ENCODE measurements at regions not wholly inside any gene's neighbourhood (a gene's known extent, or its start where the extent isn't known, plus 50 kb on each side); places are given as distances from the start of the nearest gene placed in this dataset.

- Histone ChIP-seq H3K4me1 (ENCODE audit: control insufficient read depth, insufficient read depth, low read length) (peaks cover 1% of the 10 kb centered on the region), H3K9me3 (replicated peaks; ENCODE audit: control insufficient read depth, low read depth, low read length) (peaks cover 2% of the 10 kb centered on the region), H3K36me3 (ENCODE audit: control insufficient read depth, insufficient read depth, low read length) (no peaks in the 10 kb centered on the region), H3K27me3 (ENCODE audit: control insufficient read depth, insufficient read depth, low read length) (peaks cover 4% of the 10 kb centered on the region), H3K4me3 (ENCODE audit: low read length) (no peak overlapping the region), H3K27ac (ENCODE audit: low read length) (no peak overlapping the region)
- 95% methylated on average over 2 of the region's 2 CpGs for WGBS (ENCODE audit: insufficient coverage)
- DNase-seq, result no peak
Observed at GRCh38 chr16:66298571-66299120, 67.8 kb upstream of the CDH5 start.

- Histone ChIP-seq H3K9me3 (replicated peaks; ENCODE audit: control insufficient read depth, low read depth, low read length) (peaks cover 2% of the 10 kb centered on the region), H3K4me3 (ENCODE audit: low read length) (no peak overlapping the region), H3K27me3 (ENCODE audit: control insufficient read depth, insufficient read depth, low read length) (peaks cover 4% of the 10 kb centered on the region), H3K4me1 (ENCODE audit: control insufficient read depth, insufficient read depth, low read length) (no peaks in the 10 kb centered on the region), H3K36me3 (ENCODE audit: control insufficient read depth, insufficient read depth, low read length) (no peaks in the 10 kb centered on the region), H3K27ac (ENCODE audit: low read length) (no peak overlapping the region)
- no CpG with 5 or more reads among the region's 2 CpGs for WGBS (ENCODE audit: insufficient coverage)
- DNase-seq, result no peak
Observed at GRCh38 chr16:66298006-66298405, 68.5 kb upstream of the CDH5 start.

GRCh38 chr16:66296591-66296990 lies 69.9 kb upstream of the CDH5 start:
- Histone ChIP-seq H3K27ac (ENCODE audit: low read length) (no peak overlapping the region), H3K27me3 (ENCODE audit: control insufficient read depth, insufficient read depth, low read length) (peaks cover 8% of the 10 kb centered on the region), H3K9me3 (replicated peaks; ENCODE audit: control insufficient read depth, low read depth, low read length) (no peaks in the 10 kb centered on the region), H3K4me3 (ENCODE audit: low read length) (no peak overlapping the region), H3K36me3 (ENCODE audit: control insufficient read depth, insufficient read depth, low read length) (no peaks in the 10 kb centered on the region), H3K4me1 (ENCODE audit: control insufficient read depth, insufficient read depth, low read length) (no peaks in the 10 kb centered on the region)
- DNase-seq, result no peak
- WGBS (ENCODE audit: insufficient coverage), result 74% methylated on average over 3 of the region's 5 CpGs

GRCh38 chr16:66295761-66296546 lies 70.5 kb upstream of the CDH5 start:
- no peaks in the 10 kb centered on the region for H3K4me1 ChIP-seq (ENCODE audit: control insufficient read depth, insufficient read depth, low read length)
- peaks cover 8% of the 10 kb centered on the region for H3K27me3 ChIP-seq (ENCODE audit: control insufficient read depth, insufficient read depth, low read length)
- no CpG with 5 or more reads among the region's 4 CpGs for WGBS (ENCODE audit: insufficient coverage)
- H3K9me3 ChIP-seq (replicated peaks; ENCODE audit: control insufficient read depth, low read depth, low read length), result no peaks in the 10 kb centered on the region
- H3K4me3 ChIP-seq (ENCODE audit: low read length), result no peak overlapping the region
- no peaks in the 10 kb centered on the region for H3K36me3 ChIP-seq (ENCODE audit: control insufficient read depth, insufficient read depth, low read length)
- DNase-seq, result no peak
- H3K27ac ChIP-seq (ENCODE audit: low read length), result no peak overlapping the region

- Histone ChIP-seq H3K36me3 (ENCODE audit: control insufficient read depth, insufficient read depth, low read length) (no peaks in the 10 kb centered on the region), H3K9me3 (replicated peaks; ENCODE audit: control insufficient read depth, low read depth, low read length) (no peaks in the 10 kb centered on the region), H3K4me1 (ENCODE audit: control insufficient read depth, insufficient read depth, low read length) (no peaks in the 10 kb centered on the region), H3K27ac (ENCODE audit: low read length) (no peak overlapping the region), H3K4me3 (ENCODE audit: low read length) (no peak overlapping the region), H3K27me3 (ENCODE audit: control insufficient read depth, insufficient read depth, low read length) (peaks cover 8% of the 10 kb centered on the region)
- 92% methylated on average over 2 of the region's 6 CpGs for WGBS (ENCODE audit: insufficient coverage)
- DNase-seq, result no peak
Observed at GRCh38 chr16:66295213-66295612, 71.3 kb upstream of the CDH5 start.

- H3K27ac ChIP-seq (ENCODE audit: low read length), result no peak overlapping the region
Observed at GRCh38 chr16:66294507-66294906, 72.0 kb upstream of the CDH5 start.

GRCh38 chr16:66293932-66294331 lies 72.6 kb upstream of the CDH5 start:
- no peak overlapping the region for H3K4me3 ChIP-seq (ENCODE audit: low read length)
- DNase-seq, result no peak
- no peaks in the 10 kb centered on the region for H3K4me1 ChIP-seq (ENCODE audit: control insufficient read depth, insufficient read depth, low read length)
- no peak overlapping the region for H3K27ac ChIP-seq (ENCODE audit: low read length)
- H3K27me3 ChIP-seq (ENCODE audit: control insufficient read depth, insufficient read depth, low read length), result peaks cover 8% of the 10 kb centered on the region
- 86% methylated on average over 6 of the region's 7 CpGs for WGBS (ENCODE audit: insufficient coverage)
- no peaks in the 10 kb centered on the region for H3K36me3 ChIP-seq (ENCODE audit: control insufficient read depth, insufficient read depth, low read length)
- H3K9me3 ChIP-seq (replicated peaks; ENCODE audit: control insufficient read depth, low read depth, low read length), result no peaks in the 10 kb centered on the region

More at GRCh38 chr16:66294507-66294906, 72.0 kb upstream of the CDH5 start:
- no peak for DNase-seq
- Histone ChIP-seq H3K4me1 (ENCODE audit: control insufficient read depth, insufficient read depth, low read length) (no peaks in the 10 kb centered on the region), H3K27me3 (ENCODE audit: control insufficient read depth, insufficient read depth, low read length) (peaks cover 8% of the 10 kb centered on the region), H3K36me3 (ENCODE audit: control insufficient read depth, insufficient read depth, low read length) (no peaks in the 10 kb centered on the region), H3K4me3 (ENCODE audit: low read length) (no peak overlapping the region), H3K9me3 (replicated peaks; ENCODE audit: control insufficient read depth, low read depth, low read length) (no peaks in the 10 kb centered on the region)
- WGBS (ENCODE audit: insufficient coverage), result 89% methylated on average over 4 of the region's 4 CpGs

GRCh38 chr16:66293207-66293735 lies 73.2 kb upstream of the CDH5 start:
- peaks cover 8% of the 10 kb centered on the region for H3K27me3 ChIP-seq (ENCODE audit: control insufficient read depth, insufficient read depth, low read length)
- H3K36me3 ChIP-seq (ENCODE audit: control insufficient read depth, insufficient read depth, low read length), result no peaks in the 10 kb centered on the region
- no peak overlapping the region for H3K27ac ChIP-seq (ENCODE audit: low read length)
- no peak for DNase-seq
- WGBS (ENCODE audit: insufficient coverage), result 67% methylated on average over 1 of the region's 5 CpGs
- H3K4me1 ChIP-seq (ENCODE audit: control insufficient read depth, insufficient read depth, low read length), result no peaks in the 10 kb centered on the region
- H3K9me3 ChIP-seq (replicated peaks; ENCODE audit: control insufficient read depth, low read depth, low read length), result no peaks in the 10 kb centered on the region
- H3K4me3 ChIP-seq (ENCODE audit: low read length), result no peak overlapping the region

GRCh38 chr16:66292241-66292935 lies 74.1 kb upstream of the CDH5 start:
- H3K27ac ChIP-seq (ENCODE audit: low read length), result no peak overlapping the region
- peaks cover 8% of the 10 kb centered on the region for H3K27me3 ChIP-seq (ENCODE audit: control insufficient read depth, insufficient read depth, low read length)
- no peaks in the 10 kb centered on the region for H3K36me3 ChIP-seq (ENCODE audit: control insufficient read depth, insufficient read depth, low read length)
- no peaks in the 10 kb centered on the region for H3K9me3 ChIP-seq (replicated peaks; ENCODE audit: control insufficient read depth, low read depth, low read length)
- 76% methylated on average over 9 of the region's 15 CpGs for WGBS (ENCODE audit: insufficient coverage)
- no peak for DNase-seq
- no peak overlapping the region for H3K4me3 ChIP-seq (ENCODE audit: low read length)
- H3K4me1 ChIP-seq (ENCODE audit: control insufficient read depth, insufficient read depth, low read length), result no peaks in the 10 kb centered on the region

GRCh38 chr16:66291833-66292232 lies 74.7 kb upstream of the CDH5 start:
- DNase-seq, result no peak
- Histone ChIP-seq H3K9me3 (replicated peaks; ENCODE audit: control insufficient read depth, low read depth, low read length) (no peaks in the 10 kb centered on the region), H3K27ac (ENCODE audit: low read length) (no peak overlapping the region), H3K4me3 (ENCODE audit: low read length) (no peak overlapping the region), H3K36me3 (ENCODE audit: control insufficient read depth, insufficient read depth, low read length) (no peaks in the 10 kb centered on the region), H3K4me1 (ENCODE audit: control insufficient read depth, insufficient read depth, low read length) (no peaks in the 10 kb centered on the region), H3K27me3 (ENCODE audit: control insufficient read depth, insufficient read depth, low read length) (peaks cover 8% of the 10 kb centered on the region)
- WGBS (ENCODE audit: insufficient coverage), result 0% methylated on average over 1 of the region's 6 CpGs

Measured in muscle of leg (tissue), 3 donors.